GM21619 (cell line): ENCODE measurements at regions not wholly inside any gene's neighbourhood (a gene's known extent, or its start where the extent isn't known, plus 50 kb on each side); places are given as distances from the start of the nearest gene placed in this dataset.
"Not testable (repeated sequence)": the region's sequence is repeated elsewhere in the genome, so short reads cannot be mapped to it uniquely, and the experiment has no call there.

Source experiments
- ATAC-seq: cut with Tn5 transposase; IDR thresholded peaks from one replicate; pipeline ENCODE4 v1.9.1; 2021; ENCODE audit not compliant: unreplicated experiment

DNA sequence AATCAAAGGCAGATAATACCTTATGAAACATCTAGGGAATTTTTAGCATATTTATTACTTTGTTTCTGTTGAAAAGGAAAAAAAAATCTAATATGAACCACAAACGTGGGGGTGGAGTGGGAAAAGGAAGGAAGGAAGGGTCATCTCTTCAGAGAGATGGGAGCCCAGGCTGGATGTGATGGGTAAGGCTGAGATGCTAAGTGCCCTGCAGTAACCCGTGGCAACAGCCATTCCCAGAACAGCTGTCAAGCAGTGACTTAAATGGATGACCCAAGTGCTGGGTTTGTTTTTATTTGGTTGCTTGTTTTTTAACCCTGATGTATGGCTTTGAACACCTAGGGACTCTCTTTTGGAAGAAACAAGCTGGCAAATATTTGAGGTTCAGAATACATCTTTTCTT lies 50.7 kb upstream of the KLF7 start:
- no peak for ATAC-seq

DNA sequence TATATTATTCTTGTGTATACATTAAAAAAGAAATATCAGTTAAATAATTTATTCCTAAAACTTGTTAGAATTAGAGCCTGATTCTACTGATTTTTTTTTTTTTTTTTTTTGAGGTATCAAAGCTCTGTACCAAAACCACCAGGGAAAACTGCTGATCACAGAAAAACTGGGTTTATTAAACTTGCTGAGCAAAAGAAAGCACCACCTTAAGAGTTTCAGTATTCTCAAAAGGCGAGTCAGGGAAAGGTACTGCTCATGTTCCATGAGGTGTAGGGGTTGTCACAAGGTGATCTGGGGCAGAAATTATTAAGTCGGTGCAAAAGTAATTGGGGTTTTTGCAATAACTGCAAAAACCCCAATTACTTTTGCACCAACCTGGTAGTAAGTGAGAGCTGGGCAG lies 51.7 kb upstream of the KLF7 start:
- ATAC-seq = no peak

DNA sequence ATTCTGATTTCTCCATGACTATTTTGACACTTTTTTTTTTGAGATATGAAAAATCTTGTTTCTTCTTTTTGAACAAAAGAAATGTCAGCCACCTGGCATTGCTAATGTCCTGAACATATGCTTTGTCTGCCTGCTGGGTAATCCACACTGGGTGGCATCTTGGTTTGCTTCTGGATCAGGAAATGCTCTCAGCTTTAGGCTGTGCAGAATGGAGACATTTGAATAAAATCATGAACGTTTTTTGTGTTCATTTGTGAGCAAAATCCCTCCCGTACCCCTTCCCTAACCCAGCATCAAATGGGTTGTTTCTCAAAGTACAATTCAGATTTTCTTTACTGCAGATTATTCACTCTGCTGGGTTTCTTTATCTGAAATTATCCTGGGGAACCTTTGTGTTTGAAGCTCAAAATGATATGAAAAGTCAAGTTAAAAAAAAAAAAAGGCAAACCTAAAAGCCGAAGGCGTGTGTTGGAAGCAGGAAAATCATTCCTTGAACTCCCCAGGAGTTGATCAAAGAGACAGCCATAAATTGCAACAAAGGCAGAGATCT lies 53.4 kb upstream of the KLF7 start:
- no peak for ATAC-seq

DNA sequence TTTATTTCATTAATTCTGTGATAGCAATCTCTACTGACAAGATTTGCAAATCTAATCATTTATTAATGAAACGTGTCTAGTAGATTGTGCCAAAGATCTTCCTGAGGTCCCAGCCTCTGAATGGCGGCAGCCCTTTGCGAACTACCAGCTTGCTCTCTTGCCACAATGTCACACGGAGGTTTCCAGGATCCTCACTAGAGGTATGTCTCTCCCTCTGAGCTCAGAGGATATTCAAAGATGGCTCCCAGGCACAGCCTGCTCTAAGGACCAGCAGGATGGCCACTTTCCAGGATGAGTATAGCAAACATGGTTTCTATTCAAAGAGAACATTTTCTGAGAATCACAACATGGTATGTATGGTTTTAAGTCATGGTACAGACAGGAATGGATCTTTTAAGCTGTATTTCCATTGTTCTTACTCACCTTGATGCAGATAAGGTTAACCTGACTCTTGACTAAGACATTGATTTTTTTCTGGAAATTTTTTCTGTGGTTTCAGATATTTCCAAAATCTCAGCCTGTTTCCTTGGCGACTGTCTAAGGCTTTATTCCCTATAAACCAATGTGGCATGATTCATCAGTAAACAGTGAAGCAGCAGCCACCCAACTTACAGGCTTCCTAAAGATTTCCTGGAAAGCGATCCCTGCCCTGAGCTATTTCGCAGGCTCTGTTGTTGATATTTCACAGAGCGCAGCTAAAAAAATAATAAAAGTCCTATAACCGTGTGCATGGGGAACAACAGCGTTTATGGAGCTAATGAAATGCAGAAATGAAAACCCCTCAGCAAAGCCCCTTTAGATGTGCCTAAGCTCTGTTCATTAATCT lies 54.1 kb upstream of the KLF7 start:
- no peak for ATAC-seq

DNA sequence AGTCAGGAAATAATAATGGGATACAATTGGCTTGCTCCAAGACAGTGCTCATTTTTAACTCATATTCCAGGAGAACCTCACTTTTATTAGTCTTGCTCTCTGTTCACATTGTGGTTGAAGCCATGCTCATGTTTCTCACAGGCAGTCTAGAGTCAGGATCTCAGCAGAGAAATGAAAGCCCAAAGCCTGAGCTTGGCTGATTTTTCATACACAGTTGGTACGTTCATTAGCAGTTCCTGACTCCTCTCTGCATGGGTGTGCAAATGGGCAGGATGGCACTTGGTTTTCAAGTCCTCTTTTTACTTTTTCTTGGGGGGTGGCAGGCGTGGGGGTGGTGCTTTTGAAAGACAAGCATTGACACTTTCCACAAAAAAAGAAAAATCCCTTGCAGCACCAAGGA lies 56.0 kb upstream of the KLF7 start:
- no peak for ATAC-seq

DNA sequence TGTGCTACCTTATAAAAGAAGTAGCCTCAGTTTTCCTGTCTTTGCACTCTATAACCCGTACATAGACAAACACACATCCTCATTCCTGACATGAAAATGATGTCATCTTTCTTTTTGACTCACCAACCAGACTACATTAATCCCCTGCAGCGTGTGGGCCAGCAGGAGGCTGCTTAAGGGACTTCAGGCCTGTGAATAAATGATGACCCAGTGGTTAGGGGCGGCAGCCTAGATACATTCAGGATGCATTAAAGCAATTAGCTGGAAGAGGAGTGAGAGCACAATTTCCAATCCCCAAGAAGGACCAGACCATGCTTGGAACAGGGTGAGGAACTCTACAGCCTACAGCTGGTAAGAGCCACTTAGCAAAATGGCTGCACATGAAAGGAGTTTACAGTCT lies 57.3 kb upstream of the KLF7 start:
- ATAC-seq = peak; percentile 77

DNA sequence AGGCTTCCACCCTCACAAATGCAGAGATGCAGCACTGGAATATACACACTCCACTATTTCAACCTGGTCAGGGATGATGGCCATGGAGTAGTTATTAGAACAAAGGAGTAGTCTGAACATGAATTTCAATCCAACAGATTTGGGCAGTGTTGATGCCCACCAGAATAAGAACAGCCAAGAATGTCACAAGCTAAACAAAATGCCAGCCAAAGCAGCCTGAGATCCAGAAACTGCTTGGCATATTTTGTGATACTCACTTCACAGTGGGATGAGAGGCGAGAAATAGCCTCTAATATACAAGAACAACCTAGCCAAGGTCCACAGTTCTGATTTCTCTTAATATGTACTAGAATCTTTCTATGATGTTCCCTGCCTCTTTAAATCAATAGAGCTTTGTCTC lies 58.6 kb upstream of the KLF7 start:
- ATAC-seq = no peak

DNA sequence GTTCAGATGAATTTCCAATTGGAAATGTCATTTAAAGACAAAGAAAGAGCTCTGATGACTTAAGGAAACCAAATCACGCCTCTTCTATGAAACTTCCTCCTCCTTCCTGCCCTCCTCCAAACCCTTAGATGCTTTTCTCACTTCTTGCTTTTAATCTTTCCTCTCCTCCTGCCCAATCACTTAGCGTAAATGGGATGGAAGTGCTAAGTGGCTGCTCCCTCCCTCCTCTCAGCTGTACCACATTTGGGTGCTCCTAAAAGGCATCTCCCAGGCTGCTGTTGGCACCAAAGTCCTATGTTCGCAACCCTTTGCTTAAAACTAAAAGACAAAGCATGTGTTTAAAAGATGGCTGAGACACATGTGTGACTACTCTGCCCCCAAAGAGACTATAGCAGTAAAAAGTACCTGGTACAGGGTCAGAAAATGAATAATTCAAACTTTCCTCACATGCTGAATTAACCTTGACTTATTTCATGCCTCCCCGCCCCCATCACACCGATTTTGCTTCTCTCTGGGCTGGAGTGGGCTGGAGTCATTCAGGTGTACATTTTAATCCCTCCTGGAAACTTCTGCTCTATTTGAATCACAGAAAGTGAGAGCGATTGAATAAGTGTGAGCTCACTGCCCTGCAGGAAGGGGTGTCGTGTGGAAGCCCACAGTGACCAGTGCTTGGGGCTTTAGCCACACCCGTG lies 59.2 kb upstream of the KLF7 start:
- no peak for ATAC-seq

DNA sequence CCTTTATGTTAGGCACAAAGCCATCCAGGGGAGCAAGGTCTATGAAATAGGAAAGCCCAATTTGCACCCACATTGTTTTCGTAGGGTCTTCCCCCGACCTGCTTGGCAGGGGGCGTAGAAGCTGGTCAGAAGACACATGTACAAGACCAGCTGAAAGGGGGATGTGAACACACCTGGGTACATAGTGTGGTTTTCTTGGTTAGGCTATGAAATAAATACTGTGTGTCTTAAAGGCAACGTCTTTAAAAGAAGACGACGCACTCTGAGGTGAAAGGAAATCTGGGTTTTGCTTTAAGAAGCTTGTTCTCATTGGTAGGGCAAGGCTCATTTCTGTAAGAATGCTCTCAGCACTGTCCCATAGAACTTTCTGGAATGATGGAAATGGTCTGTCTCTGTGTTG lies 60.0 kb upstream of the KLF7 start:
- no peak for ATAC-seq

DNA sequence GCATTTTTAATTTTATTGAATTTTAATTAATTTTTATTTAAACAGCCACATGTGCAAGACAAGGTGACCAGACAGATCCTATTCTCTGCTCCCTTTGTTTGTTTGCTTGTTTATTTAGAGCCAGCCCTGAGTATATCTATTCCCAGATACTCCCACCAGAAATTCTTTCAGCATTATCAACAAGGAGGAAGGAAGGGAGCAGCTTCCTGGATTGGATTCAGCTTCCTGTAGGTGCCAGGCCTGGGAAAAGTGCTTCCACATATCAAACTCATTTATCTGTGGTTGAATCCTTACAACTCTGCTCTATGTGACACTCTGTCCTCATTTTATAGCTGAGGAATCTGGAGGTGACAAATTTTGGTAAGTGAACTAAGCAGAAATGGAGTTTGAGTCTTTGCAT lies 60.5 kb upstream of the KLF7 start:
- no peak for ATAC-seq

DNA sequence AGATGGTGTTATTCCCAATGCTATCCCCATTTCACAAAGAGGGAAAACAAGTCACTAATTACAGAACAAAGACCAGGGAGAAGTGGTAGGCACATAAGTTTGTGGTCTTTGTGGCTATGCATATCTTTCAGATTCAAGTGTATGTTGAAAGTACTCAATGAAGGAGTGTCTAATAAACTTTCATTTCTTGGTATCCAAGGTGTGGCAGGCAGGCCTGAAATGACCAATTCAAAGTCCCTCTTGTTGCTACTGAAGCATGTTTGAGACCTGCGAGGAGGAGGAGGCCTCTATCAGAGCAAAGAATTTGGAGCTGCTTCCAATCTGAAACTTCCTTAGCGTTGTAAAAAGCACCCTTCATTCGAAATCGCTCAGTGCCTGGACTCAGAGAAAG lies 60.9 kb upstream of the KLF7 start:
- ATAC-seq = no peak

DNA sequence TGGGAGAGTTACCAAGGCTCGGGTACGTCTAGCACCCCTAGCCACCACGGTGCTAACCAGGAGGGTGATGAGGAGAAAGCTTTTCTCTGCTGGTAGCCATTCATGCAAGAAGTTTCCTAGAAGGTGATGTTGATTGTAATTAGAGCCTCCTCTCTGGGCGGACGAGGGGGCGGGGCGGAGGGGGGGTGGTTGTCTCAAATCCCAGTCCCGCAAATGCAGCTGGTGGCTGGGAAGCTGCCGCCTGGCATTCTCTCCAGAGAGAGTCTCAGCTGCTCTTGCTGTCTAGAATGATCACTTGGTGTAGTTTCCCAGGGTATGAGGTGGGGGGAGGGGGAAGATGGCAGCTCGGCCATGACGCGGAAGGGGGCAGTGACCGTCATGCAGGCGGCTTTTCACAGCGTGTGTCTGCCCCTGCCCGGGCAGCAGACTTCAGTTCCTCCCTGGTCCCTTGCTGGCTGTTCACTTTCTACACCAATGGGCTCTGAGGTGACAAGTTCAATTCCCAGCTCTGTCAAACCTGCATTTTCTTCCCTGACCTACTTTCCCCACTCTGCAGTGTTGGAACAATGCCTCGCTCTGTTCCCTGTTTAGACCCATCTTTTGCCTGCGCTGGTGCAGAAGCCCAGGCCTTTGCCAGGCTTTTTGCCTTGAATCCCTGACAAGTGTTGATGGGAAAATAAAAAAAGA lies 61.5 kb upstream of the KLF7 start:
- no peak for ATAC-seq

DNA sequence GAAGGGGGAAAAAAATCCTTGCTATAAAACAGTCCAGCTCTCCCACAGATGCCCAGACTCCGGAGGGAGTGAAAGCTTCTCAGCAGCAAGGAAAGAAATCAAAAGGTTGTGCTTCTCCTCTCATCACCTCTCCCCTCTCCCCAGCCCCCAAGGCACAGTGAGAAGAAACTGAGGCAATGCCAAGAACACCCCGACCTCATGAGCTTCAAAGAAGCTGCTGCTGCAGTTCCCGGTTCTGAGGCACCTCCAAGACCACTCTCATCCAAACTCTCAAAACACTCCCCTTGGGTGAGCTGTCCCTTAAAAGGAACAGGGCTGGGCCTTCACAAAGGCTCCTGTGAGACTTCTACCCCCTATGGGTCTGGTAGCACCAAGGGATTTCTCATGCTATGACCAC lies 62.0 kb upstream of the KLF7 start:
- ATAC-seq = no peak

DNA sequence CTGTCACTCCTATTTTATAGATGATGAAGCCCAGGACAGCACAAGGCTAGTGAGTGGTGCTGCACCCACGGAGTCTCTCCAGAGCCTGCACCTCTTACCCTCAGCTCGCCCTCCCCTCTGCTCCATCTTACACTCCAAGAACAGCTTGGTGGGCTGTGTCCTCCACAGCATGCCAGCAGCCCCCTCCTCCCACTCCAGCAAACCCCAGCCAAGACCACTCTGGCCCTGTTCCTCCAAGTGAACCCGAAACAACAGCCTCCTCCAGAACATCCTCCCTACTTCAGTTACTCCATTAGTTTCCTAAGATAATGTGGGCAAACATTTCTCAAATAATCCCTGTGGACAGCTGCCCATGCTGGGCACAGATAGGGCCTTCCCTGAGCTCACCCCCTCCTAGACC lies 62.7 kb upstream of the KLF7 start:
- ATAC-seq = no peak

DNA sequence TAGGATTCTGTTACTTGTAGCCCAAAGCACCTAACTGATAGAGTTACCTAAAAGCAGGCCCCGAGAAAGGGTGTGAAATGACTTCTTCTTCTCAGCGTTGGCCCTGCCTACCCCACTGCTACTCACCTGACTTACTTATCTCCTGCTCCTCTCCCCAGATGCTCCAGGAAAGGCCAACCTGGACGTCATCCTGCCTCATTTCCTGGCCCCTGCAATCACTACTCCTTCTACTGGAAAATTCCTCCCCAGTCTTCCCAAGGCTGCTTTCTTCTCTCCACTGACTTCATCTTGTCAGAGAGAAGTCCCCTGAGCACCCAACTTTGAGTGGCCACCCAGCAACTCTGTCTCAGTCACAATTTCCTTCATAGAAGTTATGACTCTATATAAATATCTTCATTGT lies 63.4 kb upstream of the KLF7 start:
- no peak for ATAC-seq

DNA sequence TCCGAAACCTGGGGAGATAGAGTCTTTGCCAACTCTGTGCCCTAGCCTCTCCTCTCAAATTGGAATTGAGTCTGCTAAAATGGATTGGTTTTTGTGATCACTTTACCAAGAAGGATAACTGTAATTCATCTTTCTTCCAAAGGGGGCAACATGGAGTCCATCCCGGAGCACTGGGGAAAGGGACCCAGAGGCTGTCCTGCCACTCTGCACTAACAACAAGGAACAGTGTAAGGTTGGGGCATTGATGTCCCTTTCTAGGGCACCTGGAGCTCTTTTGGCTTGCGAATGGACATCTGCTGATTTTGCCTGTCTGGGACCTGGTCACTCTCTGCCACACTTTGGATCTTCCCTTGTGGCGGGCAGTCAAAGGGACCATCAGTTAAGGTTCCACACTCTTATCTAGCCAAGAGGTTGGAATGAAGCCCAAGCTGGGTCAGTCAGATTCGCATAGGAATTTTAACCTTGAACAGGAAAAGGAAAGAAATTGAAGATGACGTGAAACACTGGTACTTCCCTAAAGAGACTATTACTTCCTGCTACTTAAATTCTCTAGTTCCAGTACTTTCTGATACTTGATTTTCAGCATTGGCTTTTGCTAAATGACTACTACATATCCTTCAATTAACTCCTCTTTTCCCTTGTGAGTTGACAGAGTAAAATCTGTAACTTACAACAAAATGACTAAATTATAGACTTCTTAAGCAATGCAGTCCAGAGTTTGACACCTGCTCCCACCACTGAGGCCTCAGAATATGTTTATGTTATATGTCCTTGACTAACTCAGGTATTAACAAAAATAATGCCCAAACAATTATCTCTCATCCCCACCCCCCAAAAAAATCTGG lies 64.7 kb upstream of the KLF7 start:
- peak; percentile 44 for ATAC-seq

DNA sequence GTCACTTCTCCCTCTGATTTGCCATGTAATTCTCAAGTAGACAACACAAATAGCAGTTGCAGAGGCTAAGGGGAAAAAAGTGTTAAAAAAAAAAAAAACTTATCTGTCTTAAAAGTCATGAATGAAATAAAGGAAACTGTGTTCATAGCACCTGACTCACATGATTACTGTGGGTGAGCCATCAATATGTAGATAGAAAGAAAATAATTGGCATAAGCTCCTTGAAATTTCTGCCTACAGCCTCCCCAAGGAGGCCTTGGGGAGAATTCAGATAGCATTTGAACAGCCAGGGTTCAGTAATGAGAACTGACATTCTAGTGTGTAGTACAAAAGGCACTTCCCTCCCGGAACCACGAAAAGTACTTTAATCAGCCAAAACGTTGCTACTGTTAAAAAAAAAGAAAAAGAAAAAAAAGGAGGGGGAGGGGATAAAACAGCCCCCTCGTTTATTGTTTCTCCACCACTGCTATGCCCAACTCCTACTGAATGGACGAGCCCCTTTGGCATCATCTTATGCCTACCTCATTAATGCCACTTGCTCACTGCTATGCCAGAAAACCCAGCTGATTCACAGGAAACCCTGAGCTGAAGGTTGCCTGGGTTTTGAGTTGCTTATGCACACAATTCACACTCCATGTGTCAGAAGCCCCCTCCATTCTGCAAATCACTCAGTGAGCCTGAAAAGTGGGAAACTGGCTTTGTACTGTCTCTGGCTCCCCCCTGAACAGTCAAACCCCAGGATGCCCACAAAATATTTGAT lies 65.5 kb upstream of the KLF7 start:
- no peak for ATAC-seq

DNA sequence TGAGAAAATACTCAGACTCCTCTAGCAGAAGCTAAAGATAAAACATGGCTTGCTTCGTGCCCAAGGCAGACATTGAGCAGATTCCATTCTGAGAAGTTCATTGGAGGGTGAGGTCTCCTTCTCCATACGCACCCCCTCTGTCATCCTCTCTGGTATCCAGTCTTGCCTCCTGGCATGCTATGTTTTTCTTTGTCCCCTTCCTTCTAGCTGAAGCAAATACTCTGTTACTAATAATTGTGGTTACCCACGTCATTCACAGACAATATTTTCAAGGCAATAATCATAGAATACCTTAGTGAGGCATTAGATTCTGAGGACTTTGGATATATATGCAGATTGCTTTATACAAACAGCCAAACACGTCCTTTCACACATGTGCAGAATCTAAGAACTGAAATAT lies 66.2 kb upstream of the KLF7 start:
- ATAC-seq = no peak

DNA sequence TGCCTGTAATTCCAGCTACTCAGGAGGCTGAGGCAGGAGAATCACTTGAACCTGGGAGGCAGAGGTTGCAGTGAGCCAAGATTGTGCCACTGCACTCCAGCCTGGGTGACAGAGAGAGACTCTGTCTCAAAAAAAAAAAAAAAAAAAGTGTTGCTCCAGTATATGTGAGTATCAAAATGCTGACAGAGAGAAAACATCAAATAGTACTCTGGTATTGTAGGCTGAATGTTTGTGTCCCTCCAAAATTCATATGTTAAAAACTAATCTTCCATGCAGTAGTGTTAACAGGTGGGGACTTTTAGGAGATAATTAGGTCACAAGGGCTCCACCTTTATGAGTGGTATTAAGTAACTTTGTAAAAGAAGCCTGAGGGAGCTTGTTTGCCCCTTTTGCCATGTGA lies 67.4 kb upstream of the KLF7 start:
- ATAC-seq = not testable (repeated sequence)

DNA sequence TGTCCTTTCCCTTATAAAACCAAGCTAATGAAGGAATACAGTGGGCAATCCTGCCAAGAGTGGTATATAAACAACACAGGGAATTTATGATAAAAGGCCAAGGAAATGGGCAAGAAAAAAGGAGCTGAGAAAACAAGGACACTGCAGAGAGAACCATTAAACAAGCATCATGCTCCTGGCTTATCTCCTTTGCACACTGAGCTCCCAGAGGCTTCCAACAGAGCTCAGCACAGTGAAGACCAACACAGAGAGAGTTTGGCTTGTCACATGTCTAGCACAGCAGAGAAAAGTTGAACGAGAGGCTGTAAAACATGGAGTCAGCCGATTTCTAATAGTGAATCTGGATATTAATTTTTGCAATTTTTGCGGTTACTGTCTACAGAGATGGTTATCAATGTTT lies 68.0 kb upstream of the KLF7 start:
- ATAC-seq = no peak
